GM21529 (cell line): ENCODE measurements at regions not wholly inside any gene's neighbourhood (a gene's known extent, or its start where the extent isn't known, plus 50 kb on each side); places are given as distances from the start of the nearest gene placed in this dataset.
"Not testable (repeated sequence)": the region's sequence is repeated elsewhere in the genome, so short reads cannot be mapped to it uniquely, and the experiment has no call there.

ENCODE experiments used
- ATAC-seq: cut with Tn5 transposase; IDR thresholded peaks from one replicate; pipeline ENCODE4 v1.9.1; 2021; ENCODE audit not compliant: unreplicated experiment

DNA sequence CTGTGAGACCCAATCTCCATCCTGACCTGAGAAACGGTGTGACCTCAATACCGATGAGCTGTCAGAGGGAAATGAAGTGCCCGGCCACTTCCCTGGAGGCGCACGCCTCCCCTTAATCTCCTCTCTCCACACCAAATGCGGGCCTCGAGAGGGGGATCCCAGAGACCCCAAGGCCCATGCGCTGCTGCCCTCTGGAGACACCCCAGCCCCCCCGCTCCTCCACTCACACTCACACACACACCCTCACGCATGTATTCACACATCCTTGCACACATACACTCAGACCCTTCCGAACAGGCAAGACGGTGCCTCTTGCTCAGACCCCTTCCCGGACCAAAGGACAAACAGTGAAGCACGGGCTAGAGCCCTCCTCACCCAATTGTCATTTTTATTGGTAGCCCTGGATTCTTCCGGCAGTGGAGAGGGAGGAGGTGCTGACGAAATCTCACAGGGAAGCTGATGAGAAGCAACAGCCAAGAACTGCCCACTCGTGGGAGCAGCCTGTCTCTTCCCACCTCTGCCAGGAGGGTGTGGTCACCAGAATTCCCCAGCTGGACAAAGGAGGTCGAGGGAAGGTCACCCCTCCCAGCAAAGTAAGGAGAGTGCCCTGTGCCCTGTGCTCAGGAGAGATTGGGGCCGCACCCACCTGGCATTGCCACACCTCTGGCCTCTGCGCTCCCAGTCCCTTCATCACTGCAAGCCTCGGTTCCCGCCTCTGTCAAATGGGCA, 136.0 kb upstream of the TNRC6C start:
- ATAC-seq, result no peak

DNA sequence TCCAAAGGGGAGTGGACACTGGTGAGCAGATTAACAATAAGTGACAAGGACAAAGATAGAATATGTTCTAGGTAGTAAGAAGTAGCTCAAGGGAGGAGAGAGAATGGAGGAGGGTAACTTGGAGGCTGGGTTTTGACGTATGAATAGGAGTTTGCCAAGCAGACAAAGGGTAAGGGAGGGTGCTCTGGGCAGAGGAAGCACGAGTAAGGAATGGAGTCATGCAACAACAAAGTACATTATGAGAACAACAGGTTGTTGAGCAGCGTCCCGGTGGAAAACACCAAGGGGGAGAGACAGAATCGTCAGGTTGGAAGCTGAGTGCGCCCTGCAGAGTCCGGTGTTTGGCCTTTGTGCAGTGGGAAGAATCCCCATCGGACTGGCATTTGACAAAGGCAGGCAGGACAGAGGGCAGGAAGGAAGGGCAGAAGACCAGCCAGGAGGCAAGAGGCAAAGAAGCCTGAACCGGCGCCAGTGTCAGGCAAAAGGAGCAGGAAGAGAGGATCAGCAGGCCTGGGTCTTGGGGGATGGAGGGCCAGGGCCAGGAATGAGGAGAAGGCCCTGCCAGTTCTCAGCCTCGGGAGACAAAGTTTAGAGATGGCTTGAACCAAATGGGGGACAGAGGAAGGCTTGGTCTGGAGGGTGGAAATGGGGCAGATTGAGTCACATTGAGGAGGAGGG, 134.3 kb upstream of the TNRC6C start:
- ATAC-seq, result no peak

DNA sequence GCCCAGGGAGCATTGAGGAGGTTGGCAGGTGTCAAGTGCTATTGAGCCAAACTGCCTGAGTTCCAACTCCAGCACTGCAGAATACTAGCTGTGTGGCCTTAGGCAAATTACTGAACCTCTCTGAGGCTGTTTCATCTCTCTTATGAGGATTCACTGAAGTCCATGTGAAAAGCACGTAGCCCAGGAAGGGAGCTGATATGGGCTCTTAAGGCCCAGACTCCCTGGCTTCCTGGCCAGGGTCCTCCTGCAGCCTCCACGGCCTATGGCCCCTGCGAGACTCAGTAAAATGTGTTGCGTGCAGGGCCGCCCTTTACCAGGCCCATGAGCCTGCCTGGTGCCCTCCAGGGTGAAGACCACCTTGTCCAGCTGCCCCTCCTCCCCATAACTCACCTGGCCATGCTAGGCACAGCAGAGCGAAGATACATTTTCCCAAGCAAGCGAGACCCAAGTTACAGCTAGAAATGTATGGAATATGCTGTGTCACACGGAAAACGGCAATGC, 133.7 kb upstream of the TNRC6C start:
- no peak for ATAC-seq

DNA sequence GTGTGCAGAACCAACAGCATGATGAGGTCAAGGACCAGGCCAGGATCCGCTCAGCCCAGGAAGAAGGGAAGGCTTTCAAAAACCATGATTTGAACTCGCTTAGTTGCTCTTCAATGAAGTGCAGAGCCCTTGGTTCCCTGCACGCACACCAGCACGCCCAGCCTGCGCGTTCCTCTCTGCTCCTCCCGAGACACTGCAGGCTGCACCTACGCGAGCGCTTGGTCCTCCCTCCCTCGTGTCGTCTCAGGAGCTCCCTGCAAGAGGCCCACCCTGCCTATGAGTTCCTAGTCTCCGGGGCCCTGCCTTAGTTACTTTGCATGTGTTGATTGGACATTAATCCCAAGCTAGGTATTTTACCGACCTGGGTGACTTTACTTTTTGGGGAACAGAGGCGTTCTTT, 132.9 kb upstream of the TNRC6C start:
- no peak for ATAC-seq

DNA sequence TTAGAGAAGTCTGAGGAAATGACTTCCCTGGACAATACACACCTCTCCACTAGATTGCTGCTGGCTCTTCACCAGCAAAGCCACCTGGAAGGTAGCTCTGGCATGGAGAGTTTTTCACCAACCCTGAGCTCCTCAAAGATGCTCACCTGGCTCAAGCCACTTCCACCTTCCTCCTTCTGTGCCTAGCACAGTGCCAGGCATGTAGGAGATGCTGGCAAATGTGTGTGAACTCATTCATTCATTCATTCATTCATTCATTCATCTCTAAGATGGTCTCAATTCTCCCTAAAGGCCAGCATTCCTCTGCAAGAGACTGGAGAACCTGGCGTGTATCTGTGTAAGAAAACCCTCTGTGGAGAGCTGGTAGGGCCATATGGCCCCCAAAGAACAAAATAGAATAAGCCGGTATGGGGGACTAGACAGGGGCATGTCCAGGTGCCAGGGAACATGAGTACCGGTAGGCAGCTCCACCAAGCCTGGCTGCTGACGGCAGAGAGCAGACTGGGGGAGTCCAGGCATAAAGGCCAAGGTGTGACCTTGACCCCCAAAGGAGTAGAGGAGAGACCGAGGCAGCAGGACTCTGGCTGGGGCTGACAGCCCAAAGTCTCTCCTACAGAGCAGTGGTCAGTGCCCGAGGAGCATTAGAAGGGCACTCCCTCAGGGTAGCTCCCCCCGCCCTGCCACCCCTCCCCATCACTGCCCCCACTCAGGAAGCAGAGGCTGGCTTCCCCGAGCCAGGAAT, 132.2 kb upstream of the TNRC6C start:
- no peak for ATAC-seq

DNA sequence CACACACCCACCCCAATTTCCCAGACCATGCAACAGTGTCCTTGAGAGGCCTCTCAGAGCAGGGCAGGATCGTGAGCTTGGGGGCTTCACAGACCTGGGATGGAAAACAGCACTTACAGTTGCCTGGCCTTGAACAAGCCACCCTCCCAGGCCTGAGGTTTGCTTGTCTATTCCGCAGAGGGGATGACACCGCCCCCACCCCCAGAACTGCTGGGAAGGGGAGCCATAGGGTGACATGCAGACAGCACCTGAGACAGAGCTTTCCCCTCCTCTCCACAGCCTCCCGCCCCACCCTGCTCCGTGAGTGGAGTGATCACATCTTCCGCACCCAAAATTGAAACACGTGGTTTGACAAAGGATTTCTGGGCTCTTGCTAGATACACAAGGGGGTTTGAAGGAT, 131.5 kb upstream of the TNRC6C start:
- ATAC-seq, result no peak

DNA sequence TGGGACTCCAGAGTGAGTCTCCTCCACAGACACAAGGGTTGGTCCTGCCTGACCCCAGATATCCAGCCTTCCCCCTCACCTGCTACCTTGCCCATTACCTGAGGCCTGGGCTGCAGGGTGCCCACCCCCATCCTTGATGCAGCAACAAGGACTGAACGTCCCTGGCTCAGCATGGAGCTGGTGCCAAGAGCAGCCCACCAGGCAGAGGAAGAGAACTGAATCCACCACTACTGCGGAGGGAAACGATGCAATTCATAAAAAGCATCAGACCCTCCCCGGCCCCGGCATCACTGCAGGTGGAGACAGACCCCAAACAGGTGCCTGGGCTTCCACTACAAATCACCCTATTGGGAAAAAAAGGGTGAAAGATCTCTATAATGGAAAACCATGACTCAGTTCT, 131.0 kb upstream of the TNRC6C start:
- ATAC-seq, result no peak

DNA sequence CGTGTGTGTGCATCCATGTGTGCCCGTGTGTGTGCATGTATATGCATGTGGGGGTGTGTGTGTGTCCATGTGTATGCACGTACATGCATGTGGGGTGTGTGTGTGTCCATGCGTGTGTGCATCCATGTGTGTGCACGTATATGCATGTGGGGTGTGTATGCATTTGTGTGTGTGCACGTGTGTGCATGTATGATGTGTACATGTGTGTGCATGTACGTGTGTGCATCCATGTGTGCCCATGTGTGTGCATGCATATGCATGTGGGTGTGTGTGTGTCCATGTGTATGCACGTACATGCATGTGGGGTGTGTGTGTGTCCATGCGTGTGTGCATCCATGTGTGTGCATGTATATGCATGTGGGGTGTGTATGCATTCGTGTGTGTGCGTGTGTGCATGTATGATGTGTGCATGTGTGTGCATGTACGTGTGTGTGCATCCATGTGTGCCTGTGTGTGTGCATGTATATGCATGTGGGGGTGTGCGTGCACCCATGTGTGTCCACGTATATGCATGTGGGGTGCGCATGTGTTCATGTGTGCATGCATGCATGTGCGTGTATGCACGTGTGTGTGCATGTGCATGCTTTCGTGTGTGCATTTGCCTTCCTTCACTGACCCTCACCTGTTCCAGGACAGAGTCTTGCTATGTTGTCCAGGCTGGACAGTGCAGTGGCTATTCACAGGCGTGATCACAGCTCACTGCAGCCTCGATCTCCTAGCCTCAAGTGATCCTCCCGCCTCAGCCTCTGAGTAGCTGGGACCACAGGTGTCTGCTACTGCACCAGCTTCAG, 129.6 kb upstream of the TNRC6C start:
- no peak for ATAC-seq

DNA sequence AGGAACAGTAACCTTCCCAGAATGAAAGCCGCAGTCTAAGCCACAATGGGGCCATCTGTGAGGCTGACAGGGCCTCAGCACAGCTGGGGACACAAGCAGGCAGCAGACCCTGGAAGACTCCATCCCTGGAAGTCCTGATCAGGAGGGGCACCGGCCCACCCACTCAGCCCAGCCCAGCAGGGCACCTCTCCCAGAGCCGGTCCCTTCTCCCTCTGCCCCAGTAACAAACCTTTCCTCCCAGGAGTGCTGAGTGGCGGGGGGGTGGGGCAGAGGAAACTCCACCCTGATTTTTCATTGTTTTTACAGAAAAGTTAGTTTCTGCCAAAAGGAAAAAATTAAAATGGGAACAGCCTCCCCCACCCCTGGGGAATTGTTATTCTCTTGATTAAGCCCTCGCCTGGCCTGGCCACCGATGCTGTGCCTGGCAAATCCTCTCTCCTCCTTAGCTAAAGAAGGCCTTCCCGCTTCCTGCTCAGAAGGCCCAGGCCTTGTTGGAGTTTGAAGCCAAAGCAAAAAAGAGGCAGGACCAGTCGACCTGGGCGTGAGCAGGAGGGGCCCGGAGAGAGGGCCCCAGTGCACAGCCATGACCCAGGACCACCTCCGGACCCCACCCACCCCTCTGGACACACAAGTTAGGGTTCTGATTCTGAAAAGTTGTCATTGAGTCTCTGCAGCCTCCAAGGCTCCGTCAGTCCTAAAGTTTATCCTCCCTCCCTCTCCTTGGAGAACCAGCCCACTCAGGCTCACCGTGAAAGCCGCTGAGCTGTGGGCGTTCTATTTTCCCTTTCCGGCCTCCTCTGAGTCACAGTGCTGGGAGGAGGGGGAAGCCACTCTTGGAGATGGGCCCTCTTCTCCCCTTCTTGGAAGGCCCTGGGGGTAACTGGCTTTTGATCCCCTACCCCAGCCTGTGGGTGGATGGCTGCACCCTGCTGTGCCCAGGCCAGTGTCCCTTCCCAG, 128.4 kb upstream of the TNRC6C start:
- ATAC-seq, result no peak

DNA sequence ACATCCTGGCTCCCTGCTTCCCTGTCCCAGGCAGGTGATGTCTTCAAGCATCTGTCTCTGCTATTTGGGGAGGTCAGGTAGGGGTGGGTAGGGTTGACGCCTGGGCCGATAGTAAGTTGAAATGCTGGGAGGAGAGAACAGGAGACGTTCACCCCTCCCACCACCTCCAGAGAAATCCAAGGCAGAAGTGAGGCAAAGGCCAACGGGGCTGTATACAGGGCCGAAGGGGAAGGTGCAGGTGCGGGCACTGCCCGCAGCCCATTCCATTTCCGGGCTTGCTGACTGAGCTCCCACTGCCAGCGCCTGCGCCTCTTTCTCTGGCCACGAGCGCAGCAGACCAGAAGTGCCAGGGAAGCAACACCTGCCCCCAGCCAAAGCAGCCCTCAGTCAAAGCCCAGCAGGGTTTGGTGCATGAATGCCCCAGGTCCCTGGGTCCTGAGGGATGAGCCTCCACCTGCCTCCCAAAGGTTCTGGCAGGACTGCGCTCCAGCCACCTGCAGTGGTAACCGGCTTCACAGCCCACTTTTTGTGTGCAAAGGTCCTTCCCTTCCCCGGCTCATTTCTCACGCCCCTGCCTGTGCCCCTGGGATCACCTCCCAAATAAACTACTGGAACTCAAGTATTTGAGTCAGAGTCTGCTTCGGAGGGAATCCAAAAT, 127.6 kb upstream of the TNRC6C start:
- no peak for ATAC-seq

DNA sequence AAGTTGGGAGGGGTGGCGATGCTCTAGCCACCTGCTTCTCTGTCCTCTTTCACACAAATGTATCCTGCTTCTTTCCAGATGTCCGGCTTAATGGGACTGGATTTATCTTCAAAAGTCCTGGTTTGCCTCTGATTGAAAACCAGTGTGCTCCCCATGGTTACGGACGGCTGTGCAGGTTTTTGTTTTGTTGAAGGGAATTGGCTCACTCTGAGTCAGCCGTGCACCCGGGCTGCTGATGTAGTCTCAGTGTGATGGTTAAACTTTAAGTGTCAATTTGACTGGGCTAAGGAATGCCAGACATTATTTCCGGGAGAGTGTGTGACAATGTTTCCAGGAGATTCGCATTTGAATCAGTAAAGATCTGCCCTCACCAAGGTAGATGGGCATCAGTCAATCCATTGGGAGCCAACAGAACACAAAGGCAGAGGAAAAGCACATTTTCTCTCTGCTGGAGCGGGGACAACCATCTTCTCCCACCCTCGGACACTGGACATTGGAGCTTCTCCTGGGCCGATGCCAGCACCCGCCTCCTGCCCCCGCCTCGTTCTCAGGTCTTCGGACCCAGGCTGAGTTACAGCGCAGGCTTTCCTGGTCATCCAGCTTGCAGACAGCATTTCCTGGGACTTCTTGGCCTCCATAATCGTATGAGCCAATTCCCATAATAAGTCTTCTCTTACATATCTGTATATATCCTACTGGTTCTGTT, 126.9 kb upstream of the TNRC6C start:
- ATAC-seq, result no peak

DNA sequence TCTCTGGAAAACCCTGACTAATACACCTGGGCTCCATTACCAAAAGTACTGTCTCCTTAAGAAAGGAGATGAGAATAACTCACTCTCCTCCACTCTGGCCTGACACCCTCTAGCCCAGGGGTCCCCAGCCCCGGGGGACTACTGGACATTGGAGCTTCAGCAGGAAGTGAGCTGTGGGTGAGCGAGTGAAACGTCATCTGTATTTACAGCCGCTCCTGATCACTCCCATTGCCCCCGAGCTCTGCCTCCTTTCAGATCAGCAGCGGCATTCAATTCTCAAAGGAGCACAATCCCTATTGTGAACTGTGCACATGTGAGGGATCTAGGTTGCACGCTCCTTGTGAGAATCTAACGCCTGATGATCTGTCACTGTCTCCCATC, 126.3 kb upstream of the TNRC6C start:
- no peak for ATAC-seq

DNA sequence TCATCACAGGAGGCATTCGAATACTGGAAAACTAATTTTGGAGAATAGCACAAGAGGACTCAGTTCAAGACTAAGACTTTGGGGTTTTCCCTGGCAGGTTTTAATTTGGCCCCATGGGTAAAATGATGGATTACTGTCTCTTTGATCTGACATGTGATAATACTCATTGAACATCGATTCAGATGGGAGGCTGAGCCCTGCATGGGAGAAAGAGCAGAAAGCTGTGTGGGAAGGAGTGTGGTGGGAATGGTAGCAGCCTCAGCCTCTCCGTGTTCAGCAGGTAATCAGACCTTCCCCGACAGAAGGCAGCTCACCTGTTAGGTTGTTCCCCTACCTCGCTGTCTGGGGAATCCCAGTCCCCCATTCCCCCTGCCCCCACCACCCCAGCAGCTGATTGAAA, 124.7 kb upstream of the TNRC6C start:
- no peak for ATAC-seq

DNA sequence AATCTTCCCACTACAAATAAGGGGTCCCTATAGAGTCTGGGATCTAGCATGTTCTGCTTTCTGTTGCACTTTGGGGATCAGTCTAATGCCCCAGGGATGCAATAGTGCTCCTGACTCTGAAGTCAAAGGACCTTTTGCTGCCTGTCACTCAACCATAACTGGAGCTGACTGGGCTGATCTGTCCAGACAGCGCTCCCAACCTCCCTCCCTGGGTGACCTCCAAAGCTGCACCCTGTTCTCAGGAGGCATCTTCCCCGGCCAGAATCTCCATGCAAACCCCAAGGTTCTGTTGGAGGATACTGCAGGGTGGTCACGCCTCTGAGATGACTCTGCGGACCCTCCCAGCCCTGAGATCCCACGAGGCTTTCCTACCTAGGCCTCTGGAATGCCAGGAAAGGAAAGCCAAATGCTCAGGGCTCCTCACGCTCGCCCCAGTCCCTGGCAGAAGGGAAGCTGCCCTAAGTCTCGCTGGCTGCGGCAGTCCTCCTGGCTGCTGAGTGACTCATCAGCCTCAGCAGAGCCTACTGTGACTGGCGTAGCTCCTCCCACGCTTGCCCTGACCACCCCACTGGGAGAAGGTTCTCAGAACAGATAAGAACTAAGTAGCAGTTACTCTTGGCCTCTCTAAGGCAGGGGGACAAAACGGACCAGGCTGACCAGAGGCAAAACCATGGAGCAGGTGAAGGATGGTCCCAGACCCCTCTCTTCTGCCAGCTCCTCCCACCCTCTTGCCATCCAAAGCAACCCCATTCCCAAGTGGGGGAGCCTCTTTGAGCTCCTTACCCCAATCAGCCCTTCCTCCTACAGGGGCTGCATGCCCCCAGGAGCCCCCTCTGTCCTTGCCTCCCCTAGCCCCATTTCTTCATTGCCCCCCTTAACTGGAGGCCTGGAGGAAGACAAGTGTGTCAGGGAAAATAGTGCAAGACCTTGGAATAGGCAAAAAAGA, 124.1 kb upstream of the TNRC6C start:
- no peak for ATAC-seq

DNA sequence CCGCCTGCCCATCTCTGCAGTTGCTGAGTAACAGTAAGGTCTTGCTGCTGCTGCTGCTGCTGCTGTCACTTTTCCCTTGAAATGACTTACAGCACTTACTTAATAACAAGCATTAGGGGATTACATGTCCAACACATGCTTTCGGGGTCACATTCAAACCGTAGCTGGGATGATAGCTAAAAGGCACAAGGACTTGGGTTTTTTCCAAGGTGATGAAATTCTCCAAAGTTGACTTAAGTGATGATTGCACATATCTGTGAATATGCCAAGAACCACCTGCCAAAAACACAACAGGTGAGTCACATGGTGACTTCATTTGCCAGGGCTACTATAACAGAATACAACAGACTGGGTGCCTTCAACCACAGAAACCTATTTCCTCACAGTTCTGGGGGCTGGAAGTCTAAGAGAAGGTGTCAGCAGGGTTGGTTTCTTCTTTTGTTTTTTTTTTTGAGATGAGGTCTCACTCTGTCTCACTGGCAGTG, 121.9 kb upstream of the TNRC6C start:
- no peak for ATAC-seq

DNA sequence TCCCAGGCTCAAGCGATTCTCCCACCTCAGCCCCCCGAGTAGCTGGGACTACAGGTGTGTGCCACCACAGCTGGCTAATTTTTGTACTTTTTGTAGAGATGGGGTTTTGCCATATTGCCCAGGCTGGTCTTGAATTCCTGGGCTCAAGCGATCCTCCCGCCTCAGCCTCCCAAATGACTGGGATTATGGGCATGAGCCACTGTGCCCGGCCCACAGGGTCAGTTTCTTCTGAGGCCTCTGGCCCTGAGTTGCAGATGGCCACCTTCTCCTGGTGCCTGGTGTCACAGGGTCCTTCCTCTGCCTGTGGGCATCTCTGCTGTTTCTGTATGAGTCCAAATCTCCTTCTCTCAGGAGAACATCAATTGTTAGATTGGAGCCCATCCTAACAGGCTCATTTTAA, 121.4 kb upstream of the TNRC6C start:
- ATAC-seq, result not testable (repeated sequence)

DNA sequence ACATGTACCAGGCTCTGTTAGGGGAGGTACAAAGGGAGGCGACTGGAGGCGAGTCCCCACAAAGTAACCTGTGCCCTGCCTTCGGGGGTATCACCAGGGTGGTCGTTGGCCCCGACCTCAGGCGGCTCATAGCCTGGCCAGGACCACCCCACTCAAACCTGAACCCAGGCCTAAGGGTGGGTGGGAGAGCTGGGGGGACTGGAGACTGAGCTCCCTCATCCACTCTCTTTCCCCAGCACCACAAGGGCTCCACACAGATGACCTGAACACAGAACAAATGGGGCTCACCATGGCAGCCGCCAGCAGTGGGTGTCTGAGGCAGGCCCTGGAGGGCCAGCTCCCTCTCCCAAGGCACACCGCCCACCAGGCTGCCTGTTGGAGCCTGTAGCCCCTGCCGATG, 120.6 kb upstream of the TNRC6C start:
- ATAC-seq, result no peak
